ENCODE measurements at regions not wholly inside any gene's neighbourhood (a gene's known extent, or its start where the extent isn't known, plus 50 kb on each side); places are given as distances from the start of the nearest gene placed in this dataset.
"Not testable (repeated sequence)": the region's sequence is repeated elsewhere in the genome, so short reads cannot be mapped to it uniquely, and the experiment has no call there.

- intact Hi-C loops (cut with DNase I) = no loop called here
- ATAC-seq = no peak
- Histone ChIP-seq H3K36me3 (no peaks in the 10 kb centered on the region), H3K4me1 (no peaks in the 10 kb centered on the region), H3K4me3 (no peak overlapping the region), H3K9me3 (no peaks in the 10 kb centered on the region), H3K27me3 (no peaks in the 10 kb centered on the region), H3K27ac (no peak overlapping the region)
- TF ChIP-seq, protein P1, sequence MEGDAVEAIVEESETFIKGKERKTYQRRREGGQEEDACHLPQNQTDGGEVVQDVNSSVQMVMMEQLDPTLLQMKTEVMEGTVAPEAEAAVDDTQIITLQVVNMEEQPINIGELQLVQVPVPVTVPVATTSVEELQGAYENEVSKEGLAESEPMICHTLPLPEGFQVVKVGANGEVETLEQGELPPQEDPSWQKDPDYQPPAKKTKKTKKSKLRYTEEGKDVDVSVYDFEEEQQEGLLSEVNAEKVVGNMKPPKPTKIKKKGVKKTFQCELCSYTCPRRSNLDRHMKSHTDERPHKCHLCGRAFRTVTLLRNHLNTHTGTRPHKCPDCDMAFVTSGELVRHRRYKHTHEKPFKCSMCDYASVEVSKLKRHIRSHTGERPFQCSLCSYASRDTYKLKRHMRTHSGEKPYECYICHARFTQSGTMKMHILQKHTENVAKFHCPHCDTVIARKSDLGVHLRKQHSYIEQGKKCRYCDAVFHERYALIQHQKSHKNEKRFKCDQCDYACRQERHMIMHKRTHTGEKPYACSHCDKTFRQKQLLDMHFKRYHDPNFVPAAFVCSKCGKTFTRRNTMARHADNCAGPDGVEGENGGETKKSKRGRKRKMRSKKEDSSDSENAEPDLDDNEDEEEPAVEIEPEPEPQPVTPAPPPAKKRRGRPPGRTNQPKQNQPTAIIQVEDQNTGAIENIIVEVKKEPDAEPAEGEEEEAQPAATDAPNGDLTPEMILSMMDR (IDR thresholded peaks at IDR 0.05) = no peak
- no peak for DNase-seq
Measured at GRCh38 chr2:65754219-65754618, 321.8 kb upstream of the SPRED2 start.

DNA sequence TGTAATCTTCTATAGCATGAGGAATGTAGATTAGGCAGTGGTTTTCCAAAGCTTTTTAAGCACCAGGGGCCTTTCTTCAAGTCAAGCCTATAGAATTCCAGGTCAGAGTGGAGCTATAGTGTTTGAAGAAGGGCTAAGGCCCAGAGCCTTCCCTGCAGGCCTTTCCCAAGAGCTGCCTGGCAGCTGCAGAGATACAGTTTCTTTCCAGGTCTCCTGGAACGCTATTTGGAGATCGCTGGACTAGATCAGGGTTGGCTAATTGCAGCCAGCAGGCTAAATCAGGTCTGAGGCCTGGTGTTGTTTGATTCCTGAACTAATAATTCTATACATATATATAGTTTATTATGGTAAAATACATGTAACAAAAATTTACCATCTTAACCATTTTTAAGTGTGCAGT lies 319.0 kb upstream of the SPRED2 start:
- no peak overlapping the region for H3K4me3 ChIP-seq
- H3K9me3 ChIP-seq = no peaks in the 10 kb centered on the region
- TF ChIP-seq, protein P1 (IDR thresholded peaks at IDR 0.05) = no peak
- H3K27ac ChIP-seq = no peak overlapping the region
- intact Hi-C loops (cut with DNase I) = no loop called here
- DNase-seq (no peak), ATAC-seq (no peak)
- H3K36me3 ChIP-seq = no peaks in the 10 kb centered on the region
- no peaks in the 10 kb centered on the region for H3K27me3 ChIP-seq
- no peaks in the 10 kb centered on the region for H3K4me1 ChIP-seq

GRCh38 chr2:65749545-65749944 lies 317.1 kb upstream of the SPRED2 start:
- TF ChIP-seq, protein P1 (IDR thresholded peaks at IDR 0.05) = no peak
- intact Hi-C loops (cut with DNase I) = no loop called here
- no peak overlapping the region for H3K27ac ChIP-seq
- H3K4me1 ChIP-seq = no peaks in the 10 kb centered on the region
- no peak for ATAC-seq
- H3K27me3 ChIP-seq = no peaks in the 10 kb centered on the region
- DNase-seq = no peak
- H3K4me3 ChIP-seq = no peak overlapping the region
- H3K36me3 ChIP-seq = no peaks in the 10 kb centered on the region
- no peaks in the 10 kb centered on the region for H3K9me3 ChIP-seq

- intact Hi-C loops (cut with DNase I); H3K27me3 ChIP-seq; H3K36me3 ChIP-seq; H3K4me1 ChIP-seq; H3K27ac ChIP-seq; DNase-seq; H3K4me3 ChIP-seq; ATAC-seq; H3K9me3 ChIP-seq: not testable (repeated sequence)
Measured at GRCh38 chr2:65747875-65748274, 315.5 kb upstream of the SPRED2 start.

DNA sequence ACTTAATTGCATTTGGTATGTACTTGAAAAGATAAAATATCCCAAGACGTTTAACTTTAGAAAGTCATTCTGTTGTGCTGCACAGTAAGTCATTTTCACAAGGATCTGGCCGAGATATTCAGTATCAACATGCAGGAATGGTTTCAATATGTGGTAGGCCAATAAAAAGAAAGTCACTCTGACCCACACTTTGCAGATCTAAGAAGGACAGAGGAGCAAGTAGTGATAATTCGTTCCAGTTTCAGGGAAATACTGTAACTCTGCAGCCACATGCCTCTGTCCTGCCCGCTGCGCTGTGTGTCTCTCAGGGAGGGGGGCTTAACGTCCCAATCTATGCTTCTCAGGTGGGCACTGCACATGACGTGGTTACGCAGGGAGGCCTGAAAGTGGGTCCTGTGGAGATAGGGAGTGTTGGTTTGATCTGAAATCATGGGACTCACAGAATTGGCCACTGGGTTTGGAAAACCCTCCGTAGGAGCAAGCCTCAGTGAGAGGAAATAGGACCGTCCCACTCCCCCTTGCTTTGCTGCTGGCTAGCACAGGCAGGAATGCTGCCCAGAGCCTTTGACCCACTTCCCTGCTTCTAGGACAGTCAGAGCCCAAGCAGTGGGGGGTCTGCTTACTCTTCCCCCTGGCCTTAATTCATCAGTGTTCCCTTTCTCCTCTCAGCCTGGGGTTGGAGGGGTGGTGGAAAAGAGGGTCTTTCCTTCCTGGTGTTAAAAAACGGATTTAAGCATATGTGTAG lies 314.7 kb upstream of the SPRED2 start:
- Histone ChIP-seq H3K27me3 (no peaks in the 10 kb centered on the region), H3K27ac (no peak overlapping the region), H3K36me3 (no peaks in the 10 kb centered on the region), H3K4me1 (no peaks in the 10 kb centered on the region), H3K9me3 (no peaks in the 10 kb centered on the region), H3K4me3 (no peak overlapping the region)
- intact Hi-C loops (cut with DNase I) = no loop called here
- TF ChIP-seq, protein P1 (IDR thresholded peaks at IDR 0.05) = no peak
- peak; percentile 27 for ATAC-seq
- DNase-seq = no peak

DNA sequence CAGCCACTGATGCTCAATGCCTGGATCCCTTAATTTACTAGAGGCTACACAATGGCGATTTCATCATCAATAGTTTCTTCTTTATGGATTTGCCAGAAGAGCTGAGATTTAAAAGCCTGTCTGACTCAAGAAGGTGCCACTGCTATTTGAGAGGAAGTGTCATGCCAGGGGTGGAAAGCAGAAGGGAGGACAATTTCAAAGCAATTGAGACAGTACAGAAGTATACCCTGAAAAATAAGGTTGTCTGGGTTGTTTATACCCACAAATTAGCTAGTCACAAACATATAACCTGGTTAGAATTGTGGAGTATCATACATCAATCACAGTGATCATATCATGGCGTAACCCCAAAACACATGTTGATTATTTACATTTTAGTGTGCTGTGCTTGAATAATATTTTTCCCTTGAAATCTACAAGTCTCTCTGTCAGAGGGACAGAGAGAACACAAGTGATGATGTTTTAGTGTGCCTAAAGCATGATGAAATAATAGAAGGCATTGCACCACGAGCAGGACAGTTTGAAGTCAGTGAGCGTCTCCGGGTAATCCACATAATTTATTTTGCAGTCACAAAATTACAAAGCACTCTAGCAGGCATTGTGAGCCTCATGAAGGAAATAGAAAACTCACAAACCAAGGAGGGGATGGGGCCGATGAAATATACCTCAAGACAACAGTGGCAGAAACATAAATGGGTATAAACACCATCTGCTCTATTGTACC lies 312.2 kb upstream of the SPRED2 start:
- TF ChIP-seq, protein P1 (IDR thresholded peaks at IDR 0.05) = no peak
- Histone ChIP-seq H3K27ac (no peak overlapping the region), H3K27me3 (no peaks in the 10 kb centered on the region), H3K4me1 (no peaks in the 10 kb centered on the region), H3K4me3 (no peak overlapping the region), H3K36me3 (no peaks in the 10 kb centered on the region), H3K9me3 (no peaks in the 10 kb centered on the region)
- DNase-seq (no peak), ATAC-seq (no peak)
- intact Hi-C loops (cut with DNase I) = no loop called here

All from upper lobe of right lung (tissue), 1 donor.